Hematopoietic multipotent progenitor cell (in vitro differentiated cells): ENCODE measurements at regions not wholly inside any gene's neighbourhood (a gene's known extent, or its start where the extent isn't known, plus 50 kb on each side); places are given as distances from the start of the nearest gene placed in this dataset.

ENCODE experiments used
- DNase-seq, 3 donors: peaks; one replicate each; pipeline ENCODE4 v3.0.0-alpha.2; 2011 to 2015; ENCODE audit warnings: low read depth in 2 of 3, low spot score in 2 of 3

GRCh38 chrX:17931855-17932254, 70.8 kb upstream of the RAI2 start:
- DNase-seq, result no peak

GRCh38 chrX:17930850-17931249, 69.8 kb upstream of the RAI2 start:
- DNase-seq, result no peak

- no peak for DNase-seq
These were observed 62.4 kb upstream of the RAI2 start for GRCh38 chrX:17923546-17923945.

- no peak for DNase-seq
These were observed 61.2 kb upstream of the RAI2 start for GRCh38 chrX:17922303-17922702.

GRCh38 chrX:17919896-17920446, 58.9 kb upstream of the RAI2 start:
- DNase-seq, result no peak

GRCh38 chrX:17917945-17918577, 57.0 kb upstream of the RAI2 start:
- no peak for DNase-seq

- no peak for DNase-seq
These were observed 52.7 kb upstream of the RAI2 start for GRCh38 chrX:17913801-17914200.
